NCI-H510A treated with DMSO at 0.1 percent for 48 hours (cell line): ENCODE measurements at regions not wholly inside any gene's neighbourhood (a gene's known extent, or its start where the extent isn't known, plus 50 kb on each side); places are given as distances from the start of the nearest gene placed in this dataset.

Experiments used
- DNase-seq: peaks from one replicate; lab custom pipeline; 2025; lab: John Stamatoyannopoulos, UW

DNA sequence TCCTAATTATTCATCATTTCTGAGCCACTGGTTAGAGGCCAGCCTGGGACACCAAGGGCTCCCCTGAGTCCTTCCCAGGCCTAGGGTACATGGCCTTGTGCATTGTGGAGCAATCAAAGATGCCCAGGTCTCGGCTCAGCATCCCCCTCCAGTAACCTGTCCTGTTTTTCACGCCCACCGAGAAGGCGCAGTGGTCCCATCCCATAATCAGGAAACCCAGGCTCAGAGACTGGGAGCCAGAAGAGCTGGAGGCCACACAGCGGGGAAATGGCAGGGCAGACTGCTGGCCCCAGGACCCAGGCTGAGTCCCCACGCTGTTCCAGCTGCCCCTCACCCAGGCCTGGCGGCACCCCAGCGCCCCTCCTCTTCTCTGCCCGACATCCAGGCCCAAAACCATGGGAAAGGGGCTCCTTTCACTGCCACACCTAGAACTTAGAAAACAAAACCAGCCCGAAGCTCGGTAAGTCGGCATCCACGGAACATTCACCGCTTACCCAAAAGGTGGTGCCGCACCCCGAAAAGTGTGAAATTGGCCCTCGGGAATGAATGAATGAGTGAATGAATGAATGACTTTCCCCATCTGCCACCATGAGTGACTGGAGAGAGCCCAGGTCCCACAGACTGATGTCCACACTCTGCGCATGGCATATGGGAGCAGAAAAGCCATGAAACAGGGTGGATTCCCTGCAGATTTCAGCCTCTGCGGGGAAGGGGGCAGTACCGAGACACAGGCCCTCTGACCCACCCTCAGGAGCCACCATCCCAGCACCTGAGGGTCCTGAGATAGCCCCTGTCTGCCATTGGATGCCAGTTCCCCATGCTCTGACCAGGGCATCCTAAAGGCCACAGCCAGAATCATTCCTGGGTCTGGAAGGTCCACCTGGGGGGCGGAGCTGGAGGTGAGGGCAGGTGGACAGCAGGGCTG lies 132.5 kb downstream of the OLFM1 start:
- no peak for DNase-seq

DNA sequence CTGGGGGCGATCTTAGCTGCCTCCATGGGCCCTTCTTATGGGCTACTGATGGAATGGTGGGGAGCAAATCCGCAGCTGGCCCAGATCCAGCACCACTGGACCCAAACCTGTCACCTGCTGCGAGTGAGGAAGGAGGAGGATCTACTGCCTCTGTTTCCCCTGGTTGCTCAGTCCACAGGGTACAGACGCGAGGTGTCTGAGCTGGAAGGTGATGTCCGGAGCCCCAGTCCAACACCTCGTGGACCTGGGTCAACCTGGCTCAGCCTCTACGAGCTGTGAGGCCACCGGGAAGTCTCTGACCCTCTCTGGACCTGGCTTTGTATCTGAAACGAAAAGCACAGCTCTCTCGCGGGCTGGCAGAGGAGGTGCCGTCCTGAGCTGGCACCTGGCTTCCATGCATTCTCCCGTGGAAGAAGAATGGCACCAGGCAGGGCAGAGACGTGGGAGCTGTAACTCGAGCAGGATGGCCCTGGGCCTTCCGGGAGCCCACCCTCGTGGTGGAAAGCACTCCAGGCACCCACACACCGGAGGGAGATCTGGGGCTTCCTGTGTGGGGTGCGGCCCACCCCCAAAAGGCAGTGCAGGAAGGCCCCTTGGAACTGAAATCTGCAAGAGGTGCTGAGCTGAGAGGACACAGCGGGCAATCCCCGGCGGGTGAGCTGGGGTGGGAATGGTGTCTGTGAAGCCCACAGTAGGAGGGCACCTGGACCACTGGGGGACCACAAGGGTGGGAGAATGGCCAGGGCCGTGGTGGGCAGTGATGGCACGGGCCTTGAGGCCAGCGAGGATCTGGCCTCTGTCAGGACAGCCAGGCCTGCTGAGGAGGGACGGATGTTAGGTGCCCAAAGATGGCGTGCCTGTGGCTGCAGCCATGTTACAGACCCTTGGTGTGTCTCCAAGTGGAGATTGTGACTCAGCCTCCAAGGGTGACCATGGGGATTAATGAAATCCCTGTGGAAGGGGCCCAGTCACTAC lies 133.4 kb downstream of the OLFM1 start:
- DNase-seq, result no peak

DNA sequence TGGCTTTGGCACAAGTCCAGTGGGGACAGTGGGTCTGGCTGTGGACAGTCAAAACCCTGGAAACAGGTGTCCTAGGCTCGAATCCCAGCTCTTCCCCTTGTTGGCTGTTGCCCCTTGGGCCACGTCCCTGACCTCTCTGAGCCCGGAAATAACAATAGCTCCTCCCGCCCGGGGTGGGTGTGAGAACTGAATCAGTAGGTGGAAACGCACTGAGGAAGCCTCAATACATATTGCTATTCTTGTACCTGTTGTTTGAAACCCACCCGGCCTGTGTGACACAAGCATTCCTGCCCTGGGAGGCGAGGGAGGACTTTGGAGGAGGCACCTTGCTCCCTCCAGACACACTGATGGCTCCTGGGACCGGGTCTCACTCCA lies 134.1 kb downstream of the OLFM1 start:
- no peak for DNase-seq

DNA sequence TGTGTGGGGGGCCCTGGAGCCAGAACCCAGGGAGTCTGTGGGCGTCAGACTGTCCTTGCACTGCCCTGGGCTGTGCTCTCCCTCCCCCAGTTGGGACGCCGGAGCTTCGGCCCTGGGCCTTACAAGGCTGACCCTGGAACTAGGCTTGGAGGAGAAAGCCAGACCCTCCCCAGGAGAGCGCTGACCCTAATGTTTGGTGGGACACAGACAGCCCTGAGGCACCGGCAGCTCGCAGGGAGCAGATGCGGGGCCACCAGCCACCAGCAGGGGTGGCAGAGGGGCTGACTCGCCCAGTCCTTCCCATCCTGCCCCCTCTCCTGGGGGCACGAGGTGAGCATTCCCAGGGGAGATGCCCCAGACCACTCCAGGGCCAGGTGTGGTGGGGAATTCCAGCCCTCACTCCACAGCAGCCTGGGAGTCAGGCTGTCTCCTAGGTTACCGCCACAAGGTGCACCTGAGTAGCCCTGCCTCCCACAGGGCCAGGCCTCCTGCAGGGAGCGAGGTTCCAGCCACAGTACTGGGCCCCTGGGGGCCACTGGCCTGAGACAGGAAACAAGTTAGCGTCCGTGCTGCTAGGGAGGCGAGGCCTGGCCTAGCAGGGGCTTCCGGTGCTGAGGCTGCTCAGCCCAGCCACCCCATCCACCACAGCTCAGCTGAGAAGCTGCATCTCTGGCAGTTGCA lies 134.6 kb downstream of the OLFM1 start:
- no peak for DNase-seq

DNA sequence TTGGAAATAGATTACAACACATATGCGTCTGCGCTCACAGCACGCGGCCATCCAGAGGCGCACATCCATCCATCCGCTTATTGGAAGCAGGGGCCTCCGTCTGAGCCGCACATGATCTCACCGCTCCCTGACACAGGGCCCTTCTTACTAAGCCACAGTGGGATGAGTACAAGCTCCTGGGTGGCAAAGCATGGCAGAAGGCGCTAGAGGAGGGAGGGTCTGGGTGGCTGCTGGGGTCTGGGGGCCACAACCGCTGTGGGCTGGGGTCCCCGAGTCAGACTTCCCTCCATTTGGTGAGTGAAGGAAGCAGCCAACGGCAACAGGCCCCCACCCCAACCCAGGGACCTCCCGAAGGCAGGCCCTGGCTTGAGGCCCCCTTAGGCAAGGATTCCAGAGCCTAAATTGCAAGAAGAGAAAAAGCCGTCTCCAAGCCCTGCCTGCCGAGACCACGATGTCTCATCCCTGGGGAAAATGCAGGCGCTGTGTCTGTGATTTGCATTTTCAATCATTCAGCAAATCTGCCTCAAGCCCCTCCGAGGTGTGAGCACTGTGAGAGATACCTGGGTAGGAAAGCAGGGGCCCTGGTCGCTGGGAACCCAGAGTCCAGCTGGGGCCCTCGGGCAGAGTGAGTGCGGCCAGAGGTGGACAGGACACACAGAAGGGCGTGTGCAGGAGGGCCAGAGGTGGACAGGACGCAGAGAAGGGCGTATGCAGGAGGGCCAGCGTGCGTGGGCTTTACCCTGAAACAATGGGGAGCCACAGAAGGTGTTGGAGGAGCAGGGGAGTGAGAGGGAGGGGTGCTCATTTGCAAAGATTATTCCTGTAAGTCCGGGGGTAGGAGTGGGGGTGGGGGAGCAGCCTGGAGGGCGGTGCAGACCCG lies 135.7 kb downstream of the OLFM1 start:
- DNase-seq, result no peak

DNA sequence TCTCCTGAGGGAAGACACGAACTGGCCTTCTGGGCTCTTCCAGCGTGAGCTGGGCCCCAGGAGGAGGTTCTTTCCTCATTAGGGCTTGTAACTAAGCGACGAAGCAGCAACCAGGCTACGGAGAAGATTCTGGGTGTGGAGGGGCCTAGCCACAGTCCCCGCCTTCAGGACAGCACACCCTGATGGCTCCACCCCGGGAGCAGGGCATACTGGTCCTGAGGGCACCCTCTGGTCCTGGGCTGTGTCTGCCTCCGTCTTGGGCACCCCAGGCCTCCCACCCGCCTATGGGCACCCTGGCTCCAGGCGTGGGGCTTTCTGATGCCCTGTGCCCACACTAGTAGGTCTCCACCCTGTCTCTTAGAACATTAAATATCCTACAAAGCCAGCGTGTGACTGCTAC lies 136.4 kb downstream of the OLFM1 start:
- DNase-seq, result no peak

DNA sequence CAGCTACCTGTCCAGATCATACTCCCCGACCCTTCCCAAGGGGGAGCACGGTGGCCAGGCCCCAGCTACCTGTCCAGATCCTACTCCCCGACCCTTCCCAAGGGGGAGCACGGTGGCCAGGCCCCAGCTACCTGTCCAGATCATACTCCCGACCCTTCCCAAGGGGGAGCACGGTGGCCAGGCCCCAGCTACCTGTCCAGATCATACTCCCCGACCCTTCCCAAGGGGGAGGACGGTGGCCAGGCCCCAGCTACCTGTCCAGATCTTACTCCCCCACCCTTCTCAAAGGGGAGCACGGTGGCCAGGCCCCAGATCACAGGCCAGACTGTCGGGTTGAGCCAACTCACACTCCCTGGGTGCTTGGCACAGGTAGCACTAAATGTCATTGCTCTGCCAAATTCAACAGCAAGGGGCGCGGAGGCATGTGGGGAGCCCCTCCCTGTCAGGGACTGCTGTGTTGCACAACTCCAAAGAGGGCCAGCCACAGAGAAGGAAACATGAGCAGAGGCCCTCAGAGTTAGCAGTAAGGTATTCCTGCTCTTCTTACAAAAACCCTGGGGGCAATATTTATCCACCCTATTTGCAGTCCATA lies 136.9 kb downstream of the OLFM1 start:
- DNase-seq, result no peak

DNA sequence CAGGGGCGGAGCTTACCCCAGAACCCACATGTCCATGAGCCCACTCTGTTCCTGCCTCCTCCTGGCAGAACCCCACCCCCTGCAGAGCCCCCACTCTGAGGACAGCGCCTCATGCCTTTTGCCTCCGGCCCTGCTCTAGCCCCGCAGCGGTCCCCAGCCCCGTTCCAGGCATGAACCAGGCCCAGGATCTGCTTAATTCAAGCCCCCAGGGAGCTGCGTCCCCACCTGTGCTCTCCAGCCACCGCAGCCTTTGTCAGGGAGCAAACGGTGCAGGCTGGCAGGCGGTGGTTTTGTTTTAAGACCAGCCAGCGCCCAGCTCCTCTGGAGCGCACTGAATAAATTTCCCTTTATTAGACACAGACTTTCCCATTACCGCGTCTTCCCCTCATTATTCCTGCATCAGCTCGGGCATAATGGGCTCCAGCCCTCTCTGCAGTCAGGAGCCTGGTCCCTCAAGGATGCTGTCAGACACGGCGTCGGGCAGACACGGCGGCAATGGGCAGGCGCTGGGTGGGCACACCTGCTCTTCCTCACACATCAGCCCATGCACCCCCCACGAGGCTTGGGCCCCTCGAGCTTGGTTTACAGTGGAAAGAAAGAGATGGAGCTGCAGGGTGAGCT lies 137.6 kb downstream of the OLFM1 start:
- no peak for DNase-seq

DNA sequence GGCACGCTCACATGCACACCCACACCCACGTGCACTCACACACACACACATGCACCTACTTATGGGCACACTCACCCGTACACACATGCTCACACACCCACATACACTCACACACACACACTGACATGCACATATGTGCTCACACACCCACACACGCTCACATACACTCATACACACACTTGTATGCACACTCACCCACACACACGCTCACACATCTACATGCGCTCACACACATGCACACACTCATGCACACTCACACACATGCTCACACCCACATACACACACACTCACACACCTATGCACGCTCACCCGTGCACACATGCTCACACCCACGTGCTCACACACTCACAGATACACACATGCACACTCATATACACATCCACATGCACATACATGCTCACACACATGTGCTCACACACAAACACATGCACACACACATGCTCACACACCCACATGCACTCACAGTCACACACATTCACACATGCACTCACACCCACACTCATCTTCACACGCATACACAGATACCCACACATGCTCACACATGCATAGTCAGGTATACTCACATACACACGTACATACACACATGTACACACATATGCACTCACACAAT lies 138.3 kb downstream of the OLFM1 start:
- DNase-seq, result no peak

DNA sequence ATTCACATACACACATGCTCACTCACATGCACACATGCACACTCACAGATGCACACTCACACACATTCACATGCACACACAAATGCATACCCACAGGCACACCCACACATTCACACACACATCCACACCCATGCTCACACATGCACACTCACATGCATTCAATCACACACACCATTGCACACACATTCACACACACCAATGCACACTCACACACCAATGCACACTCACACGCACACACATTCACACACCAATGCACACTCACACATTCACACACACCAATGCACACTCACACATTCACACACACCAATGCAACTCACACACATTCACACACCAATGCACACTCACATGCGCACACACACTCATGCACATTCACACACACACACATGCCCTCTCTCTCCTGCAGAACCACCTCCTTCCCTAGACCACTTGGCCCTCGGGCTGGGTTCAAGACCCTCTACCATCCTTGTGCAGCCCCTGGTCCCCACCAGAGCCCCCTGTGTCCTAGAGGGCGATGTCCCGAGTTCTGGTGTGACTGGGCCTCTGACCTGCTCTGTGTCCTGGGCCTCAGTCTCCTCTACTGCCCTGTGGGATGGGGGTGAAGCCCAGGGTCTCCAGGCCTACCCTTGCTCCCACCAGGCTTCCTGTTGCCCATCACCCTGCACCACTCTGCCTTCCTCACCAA lies 139.0 kb downstream of the OLFM1 start:
- DNase-seq, result no peak

DNA sequence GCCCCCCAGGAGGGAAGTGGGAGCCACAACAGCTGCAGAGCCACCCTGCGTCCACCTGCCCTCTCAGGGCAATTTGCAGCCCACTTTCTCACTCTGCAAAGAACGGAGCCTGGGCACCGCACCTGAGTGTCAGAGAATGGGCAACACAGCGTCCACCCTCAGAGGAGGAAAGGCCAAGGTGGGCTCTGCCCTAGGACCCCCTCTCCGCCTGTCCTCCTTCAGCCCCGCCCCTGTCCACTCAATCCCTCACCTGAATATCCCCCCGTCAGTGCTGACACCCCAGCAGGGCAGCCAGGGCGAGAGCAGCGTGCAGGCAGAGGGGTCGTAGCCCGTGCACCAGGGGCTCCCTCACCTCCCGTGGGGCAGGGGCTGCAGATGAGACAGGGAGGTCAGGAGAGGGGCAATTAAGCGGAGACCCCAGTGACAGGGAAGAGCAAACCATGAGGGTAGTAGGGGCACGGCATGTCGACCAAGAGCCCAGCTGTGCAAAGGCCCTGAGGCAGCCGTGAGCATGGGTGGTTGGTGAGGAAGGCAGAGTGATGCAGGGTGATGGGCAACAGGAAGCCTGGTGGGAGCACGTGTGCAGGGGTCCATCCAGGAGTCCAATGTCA lies 140.3 kb downstream of the OLFM1 start:
- no peak for DNase-seq

DNA sequence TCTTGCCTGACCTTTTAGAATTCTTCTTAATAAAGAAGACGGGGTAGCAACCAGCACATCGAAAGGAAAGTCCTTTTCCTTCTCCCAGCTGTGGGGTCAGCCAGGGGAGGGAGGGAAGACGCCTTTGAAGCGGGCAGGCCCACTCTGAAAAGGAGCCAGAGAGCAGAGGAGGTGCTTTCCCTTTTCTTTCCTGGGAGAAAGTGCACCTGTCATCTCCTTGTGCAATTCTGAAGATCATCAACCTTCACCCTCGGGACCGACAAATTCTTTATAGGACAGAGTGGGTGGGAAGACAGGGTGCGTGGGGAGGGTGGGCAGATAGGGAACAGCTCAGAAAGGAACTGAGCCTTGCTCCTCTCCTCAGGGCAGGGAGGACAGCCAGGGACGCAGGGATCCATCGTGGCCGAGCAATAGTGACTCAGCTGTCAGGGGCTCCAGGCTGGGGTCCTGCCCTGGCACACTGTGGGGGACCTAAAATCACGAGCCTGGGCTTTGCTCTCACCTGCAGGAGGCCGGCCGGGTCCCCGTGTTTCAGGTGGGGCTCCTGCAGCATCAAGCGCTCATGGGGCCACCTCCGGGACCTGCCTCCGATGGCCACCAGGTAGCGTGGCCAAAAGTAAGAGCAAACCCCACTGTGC lies 141.0 kb downstream of the OLFM1 start:
- no peak for DNase-seq

DNA sequence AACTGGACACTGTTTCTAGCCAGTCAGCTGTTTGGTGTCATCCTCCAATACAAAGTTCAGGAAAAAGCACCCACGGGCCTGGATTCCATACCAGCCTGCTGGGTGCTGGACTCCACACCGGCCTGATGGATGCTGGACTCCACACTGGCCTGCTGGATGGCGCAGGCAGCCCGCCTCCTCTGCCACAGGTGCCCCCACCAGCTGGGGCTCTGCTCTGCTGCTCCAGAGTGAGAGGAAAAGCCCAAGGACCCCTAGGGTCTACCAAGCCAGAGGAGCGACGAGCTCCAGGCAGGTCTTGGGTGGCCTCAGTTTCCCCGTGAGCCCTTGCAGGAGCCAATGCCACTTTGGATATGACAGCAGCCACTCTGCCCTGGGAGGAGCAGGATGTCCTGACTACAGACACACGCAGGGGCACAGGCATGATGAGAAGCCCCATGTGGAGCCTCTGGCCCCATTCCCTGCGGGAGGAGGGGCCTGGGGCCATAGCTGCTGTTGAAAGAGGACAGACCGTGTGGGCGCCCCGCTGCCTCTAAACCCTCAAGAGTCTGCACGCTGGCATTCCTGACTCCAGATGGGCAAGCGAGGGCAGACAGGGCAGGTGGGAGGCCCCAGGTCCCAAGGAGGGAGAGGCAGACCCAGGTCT lies 141.6 kb downstream of the OLFM1 start:
- DNase-seq, result no peak

DNA sequence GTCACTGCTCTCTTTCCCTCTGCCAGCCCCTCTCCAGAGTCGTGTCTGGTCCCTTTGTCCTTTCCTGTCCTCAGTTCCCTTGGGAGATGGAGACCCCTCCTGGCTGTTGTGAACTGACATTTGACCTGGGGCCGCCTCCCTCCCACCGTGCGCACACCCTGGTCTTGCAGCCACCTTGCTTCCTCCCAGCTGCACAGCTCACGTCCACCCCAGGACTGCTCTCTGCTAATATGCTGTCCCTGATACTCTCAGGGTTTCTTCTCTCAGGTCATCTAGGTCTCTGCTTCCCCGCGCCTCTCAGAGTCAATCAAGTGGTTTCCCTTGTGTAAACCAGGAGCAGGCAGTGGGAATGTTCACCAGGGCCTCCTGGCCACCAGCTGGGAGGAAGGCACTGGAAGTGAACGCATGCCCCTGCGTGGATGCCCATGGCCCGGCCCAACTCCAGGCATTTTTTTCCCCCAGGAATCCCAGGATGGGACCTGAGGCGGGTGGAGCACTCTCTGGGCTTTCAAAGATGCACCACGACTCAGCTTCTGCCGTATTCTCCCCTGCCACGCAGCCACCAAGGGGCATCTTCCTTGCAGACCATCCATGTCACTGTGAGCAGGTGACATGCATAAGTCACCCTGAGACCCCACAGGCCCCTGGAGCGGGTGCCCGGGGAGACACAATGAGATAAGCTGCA lies 142.4 kb downstream of the OLFM1 start:
- no peak for DNase-seq

DNA sequence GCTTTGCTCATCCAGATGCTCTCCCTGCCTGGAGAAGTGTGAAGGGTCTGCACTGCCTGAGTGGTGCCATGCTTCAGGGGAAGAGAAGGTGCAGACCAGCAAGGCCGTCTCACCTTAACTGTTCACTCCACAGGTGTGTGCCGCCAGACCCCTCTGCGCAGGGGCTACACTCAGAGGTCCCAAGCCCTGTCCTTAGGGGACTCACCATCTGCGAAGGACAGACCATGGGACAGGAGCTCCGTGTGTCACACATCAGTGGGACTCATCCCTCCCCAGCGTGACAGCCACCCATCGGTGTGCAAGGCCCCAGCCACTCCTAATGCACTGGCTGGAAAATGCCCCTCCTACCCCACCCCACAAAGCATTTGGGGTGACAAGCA lies 142.9 kb downstream of the OLFM1 start:
- DNase-seq, result no peak

DNA sequence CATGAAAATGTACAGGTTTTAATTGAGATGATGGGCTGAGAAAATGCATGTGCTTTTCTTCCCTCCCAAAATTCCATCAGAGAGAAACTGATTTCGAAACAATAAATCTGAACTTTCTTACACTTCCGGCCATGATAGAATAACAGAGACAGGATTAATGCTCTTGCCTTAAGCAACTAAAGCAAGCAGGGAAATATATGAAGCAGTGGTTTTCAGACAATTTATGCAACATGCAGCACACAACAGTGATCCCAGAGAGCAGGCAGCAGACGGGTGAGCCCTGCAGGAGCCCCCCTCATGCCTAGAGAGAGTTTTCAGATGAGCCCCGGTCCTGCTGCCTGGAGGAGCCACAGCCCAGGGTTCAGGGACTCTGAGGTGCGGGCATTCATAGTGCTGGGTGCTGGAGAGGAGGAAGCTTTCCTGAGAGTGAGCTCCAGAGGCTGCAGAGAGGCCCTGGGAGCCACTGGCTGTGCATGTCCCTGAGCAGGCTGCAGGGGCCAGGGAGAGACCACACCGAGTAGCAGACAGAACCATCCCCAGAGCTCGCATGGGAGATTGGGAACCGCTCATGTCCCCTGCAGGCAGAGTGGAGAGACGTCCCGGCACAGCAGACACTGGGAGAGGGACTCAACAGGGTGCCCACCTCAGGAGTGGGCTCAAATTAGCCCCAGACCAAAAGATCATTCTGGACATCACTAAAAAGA lies 143.5 kb downstream of the OLFM1 start:
- DNase-seq, result no peak
